ENCODE measurements at regions not wholly inside any gene's neighbourhood (a gene's known extent, or its start where the extent isn't known, plus 50 kb on each side); places are given as distances from the start of the nearest gene placed in this dataset.

DNA sequence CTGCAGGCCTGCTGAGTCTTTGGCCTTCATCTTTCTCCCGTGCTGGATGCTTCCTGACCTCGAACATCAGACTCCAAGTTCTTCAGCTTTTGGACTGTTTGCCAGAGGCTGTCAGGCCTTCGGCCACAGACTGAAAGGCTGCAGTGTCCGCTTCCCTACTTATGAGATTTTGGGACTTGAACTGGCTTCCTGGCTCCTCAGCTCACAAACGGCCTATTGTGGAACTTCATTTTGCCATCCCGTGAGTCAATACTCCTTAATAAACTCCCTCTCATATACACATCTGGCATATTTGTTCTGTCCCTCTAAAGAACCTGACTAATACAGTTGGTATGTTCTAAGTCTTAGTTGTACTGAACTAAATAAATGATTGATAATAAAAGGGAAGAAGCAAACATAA lies 702.8 kb upstream of the LINC00305 start:
- H3K4me1 ChIP-seq = no peaks in the 10 kb centered on the region
- no peak for DNase-seq (ENCODE audit: low spot score in 2 of 2)
- H3K9me3 ChIP-seq = no peaks in the 10 kb centered on the region
- H3K27me3 ChIP-seq = no peaks in the 10 kb centered on the region
- TF ChIP-seq CTCF (IDR thresholded peaks at IDR 0.05) = no peak
- H3K4me3 ChIP-seq = no peak overlapping the region
- intact Hi-C loops (cut with DNase I) = no loop called here
- H3K27ac ChIP-seq = no peak overlapping the region
- H3K36me3 ChIP-seq = no peaks in the 10 kb centered on the region

DNA sequence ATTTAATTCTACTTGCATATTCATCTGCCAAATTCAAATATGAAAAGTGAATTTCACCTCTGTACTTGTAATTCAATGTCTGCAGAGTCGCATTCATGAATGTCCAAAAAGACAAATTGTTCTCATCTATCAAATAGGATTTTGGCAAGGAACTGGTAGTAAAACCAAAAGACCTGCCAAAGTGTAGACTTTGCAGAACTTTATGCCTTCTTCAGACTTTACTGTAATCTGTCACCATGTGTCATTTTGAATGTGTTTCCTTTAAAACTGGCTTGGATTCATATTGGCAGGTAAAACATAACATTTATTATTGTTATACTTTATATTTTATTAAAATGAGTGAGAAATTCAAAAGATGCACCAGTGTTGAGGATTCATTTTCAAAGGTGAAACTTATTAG lies 701.9 kb upstream of the LINC00305 start:
- H3K27me3 ChIP-seq = no peaks in the 10 kb centered on the region
- intact Hi-C loops (cut with DNase I) = no loop called here
- no peak for DNase-seq (ENCODE audit: low spot score in 2 of 2)
- H3K36me3 ChIP-seq = no peaks in the 10 kb centered on the region
- no peaks in the 10 kb centered on the region for H3K4me1 ChIP-seq
- no peak overlapping the region for H3K4me3 ChIP-seq
- no peak for TF ChIP-seq CTCF (IDR thresholded peaks at IDR 0.05)
- no peaks in the 10 kb centered on the region for H3K9me3 ChIP-seq
- no peak overlapping the region for H3K27ac ChIP-seq

DNA sequence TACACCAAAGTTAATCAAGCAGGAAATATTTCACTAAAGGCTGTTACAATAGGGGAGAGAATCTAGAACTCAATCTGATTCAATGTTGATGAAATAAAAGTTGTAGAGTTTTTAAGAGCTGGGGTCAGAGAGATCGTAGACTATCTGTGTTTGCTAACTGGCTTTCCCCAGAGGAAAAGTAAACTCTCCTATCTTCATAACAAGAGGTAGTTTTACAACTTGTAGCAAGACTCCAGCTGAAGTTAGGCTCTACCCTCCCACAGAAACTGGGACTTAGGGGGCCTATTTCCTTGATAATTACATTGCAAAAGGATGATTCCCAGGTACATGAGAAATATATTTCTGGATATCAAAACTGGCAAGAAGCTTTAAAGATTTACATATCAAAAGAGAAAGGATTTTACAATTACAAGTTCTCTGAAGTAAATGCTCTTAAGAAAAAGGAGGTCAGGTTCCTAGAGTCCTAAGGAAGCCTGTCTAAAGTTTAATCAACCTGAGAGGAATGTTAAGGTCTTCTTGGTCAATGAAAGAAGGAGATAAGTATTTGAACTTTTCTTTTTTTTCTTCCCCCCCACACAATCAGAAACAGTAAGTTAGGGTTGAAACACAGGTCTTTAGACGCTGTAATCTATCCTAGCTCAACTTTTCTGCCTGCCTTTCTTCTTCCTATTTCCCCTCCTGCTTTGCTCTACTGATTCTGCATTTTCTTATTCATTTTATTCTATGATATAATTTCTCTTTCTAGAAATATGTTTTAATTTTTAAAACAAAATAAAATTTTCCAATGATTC lies 692.2 kb upstream of the LINC00305 start:
- Histone ChIP-seq H3K36me3 (no peaks in the 10 kb centered on the region), H3K4me1 (no peaks in the 10 kb centered on the region), H3K9me3 (no peaks in the 10 kb centered on the region), H3K27ac (no peak overlapping the region), H3K4me3 (no peak overlapping the region), H3K27me3 (no peaks in the 10 kb centered on the region)
- DNase-seq (ENCODE audit: low spot score in 2 of 2) = no peak
- no peak for TF ChIP-seq CTCF (IDR thresholded peaks at IDR 0.05)
- intact Hi-C loops (cut with DNase I) = no loop called here

DNA sequence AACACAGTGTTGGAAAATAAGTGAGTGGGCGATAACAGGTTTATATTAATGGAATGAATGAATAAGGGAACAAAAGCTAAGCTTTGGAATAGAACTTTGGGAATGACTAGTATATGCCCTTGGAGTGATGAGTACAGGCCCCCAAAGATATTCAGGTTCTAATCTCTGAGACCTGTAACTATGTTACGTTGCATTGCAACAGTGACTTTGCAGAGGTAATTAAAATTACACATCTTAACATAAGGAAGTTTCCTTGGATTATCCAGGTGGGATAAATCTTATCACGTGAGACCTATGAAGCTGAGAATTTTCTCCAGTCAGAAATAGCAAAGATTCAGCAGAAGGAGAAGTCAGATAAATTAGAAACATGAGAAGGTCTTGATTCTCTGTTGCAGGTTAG lies 661.5 kb upstream of the LINC00305 start:
- DNase-seq (ENCODE audit: low spot score in 2 of 2) = no peak
- no peaks in the 10 kb centered on the region for H3K36me3 ChIP-seq
- H3K27ac ChIP-seq = no peak overlapping the region
- H3K9me3 ChIP-seq = no peaks in the 10 kb centered on the region
- no peak overlapping the region for H3K4me3 ChIP-seq
- H3K27me3 ChIP-seq = no peaks in the 10 kb centered on the region
- H3K4me1 ChIP-seq = no peaks in the 10 kb centered on the region
- no peak for TF ChIP-seq CTCF (IDR thresholded peaks at IDR 0.05)
- intact Hi-C loops (cut with DNase I) = no loop called here

DNA sequence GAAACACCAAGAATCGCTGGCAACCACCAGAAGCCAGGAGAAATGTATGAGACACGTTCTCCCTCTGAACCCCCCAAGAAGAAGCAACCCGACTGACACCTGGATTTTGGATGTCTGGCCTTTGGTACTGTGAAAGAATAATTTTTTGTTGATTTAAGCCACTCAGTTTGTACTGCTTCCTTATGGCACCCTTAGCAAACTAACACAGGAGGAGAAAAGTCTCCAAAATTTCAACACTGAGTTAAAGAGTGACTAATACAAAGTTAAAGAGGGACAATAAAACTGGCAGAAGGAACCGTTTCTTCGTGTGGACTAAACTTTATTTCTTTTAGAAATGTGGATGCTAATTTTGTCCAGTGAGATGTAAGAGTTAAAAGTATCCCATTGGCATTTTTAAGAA lies 660.9 kb upstream of the LINC00305 start:
- DNase-seq (ENCODE audit: low spot score in 2 of 2) = no peak
- Histone ChIP-seq H3K4me1 (no peaks in the 10 kb centered on the region), H3K4me3 (no peak overlapping the region), H3K27me3 (no peaks in the 10 kb centered on the region), H3K36me3 (no peaks in the 10 kb centered on the region), H3K27ac (no peak overlapping the region), H3K9me3 (no peaks in the 10 kb centered on the region)
- no peak for TF ChIP-seq CTCF (IDR thresholded peaks at IDR 0.05)
- intact Hi-C loops (cut with DNase I) = no loop called here

DNA sequence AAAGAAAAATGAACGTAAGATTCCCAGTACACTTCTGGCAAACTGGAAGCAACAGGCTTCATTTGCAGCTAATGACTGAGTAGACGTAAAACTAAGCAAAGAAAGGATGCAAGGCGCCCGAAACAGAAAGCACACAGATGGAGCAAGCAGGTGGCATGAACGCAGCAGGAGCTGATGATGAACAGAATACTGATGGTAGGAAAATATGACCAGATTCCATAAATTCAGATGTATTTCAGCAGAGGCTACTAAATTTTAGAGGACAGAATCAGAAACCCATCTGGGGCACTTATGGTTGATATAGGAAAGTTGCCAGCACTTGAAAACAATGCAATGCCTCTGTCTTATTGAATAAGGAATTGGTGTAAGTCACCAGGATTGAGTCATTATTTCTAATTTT lies 658.7 kb upstream of the LINC00305 start:
- Histone ChIP-seq H3K9me3 (no peaks in the 10 kb centered on the region), H3K36me3 (no peaks in the 10 kb centered on the region), H3K27me3 (no peaks in the 10 kb centered on the region), H3K27ac (no peak overlapping the region), H3K4me1 (no peaks in the 10 kb centered on the region), H3K4me3 (no peak overlapping the region)
- DNase-seq (ENCODE audit: low spot score in 2 of 2) = no peak
- intact Hi-C loops (cut with DNase I) = no loop called here
- TF ChIP-seq CTCF (IDR thresholded peaks at IDR 0.05) = no peak
